Endometrium (tissue), 2 donors: ENCODE measurements at regions not wholly inside any gene's neighbourhood (a gene's known extent, or its start where the extent isn't known, plus 50 kb on each side); places are given as distances from the start of the nearest gene placed in this dataset.

Experiments used
- FAIRE-seq: peaks from 2 replicates; lab custom pipeline; 2012; peaks lifted over from hg19 to GRCh38; lab: Jason Lieb, UNC
- donor health status: control.
- donor health status: control.

GRCh38 chr14:98391061-98391460, 880.9 kb downstream of the BCL11B start:
- FAIRE-seq, result no peak

- FAIRE-seq, result no peak
Measured at GRCh38 chr14:98393527-98393926, 878.5 kb downstream of the BCL11B start.

DNA sequence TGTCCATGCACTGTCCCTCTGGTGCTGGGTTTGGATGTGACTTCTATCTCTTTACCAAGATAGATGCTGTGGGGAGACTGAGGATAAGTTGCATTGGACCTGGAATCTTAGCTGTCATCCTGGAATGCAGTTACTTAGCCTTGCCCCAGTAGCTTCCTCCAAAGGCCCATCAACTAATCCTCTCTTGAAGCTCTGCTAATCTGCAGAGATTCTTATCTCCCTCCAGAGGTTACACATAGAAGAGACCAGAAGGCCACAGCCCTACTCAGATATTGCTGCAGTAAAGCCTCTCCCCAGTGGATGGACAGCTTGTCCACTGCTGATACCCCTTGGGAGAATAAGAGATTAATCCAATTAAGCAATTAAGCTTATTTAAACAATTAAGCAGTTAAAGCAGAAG, 867.2 kb downstream of the BCL11B start:
- no peak for FAIRE-seq

- no peak for FAIRE-seq
Measured at GRCh38 chr14:98408024-98408555, 863.9 kb downstream of the BCL11B start.

DNA sequence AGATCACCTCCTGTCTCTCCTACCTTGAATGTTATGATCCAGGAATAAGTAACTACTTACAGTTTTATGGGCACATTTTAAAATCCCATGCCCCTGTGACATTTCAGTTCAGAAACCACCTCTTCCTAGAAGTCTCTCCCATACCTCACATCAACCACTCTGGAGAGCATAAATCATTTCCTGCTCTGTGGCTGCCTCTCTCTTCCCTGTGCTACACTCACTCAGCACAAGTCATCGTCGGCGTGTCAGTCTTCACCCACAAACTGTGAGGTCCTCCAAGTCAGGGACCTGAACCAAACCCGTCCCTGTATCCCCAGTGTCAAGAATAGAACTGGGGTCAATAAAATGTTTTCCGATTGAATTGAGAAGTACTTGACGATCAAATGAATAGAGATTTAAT, 863.3 kb downstream of the BCL11B start:
- FAIRE-seq, result no peak

DNA sequence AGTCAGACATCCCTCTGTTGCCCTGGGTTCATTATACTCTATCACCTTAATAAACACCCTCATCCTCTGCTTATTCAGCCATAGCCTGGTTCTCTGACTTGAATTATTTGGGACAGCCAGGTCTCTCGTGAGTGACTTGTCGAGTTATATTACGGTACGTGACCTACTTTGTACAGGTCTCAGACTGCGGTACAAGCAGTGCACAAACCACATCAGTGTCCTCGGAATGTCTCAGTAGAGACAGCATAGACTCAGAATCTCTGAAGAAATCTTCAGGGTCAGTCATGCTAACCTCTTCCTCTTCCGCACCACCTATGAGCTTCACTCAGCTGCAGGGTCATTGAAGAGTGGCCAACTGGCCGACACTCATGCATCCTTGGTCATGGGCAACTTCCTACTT, 860.8 kb downstream of the BCL11B start:
- no peak for FAIRE-seq

GRCh38 chr14:98412431-98412830, 859.6 kb downstream of the BCL11B start:
- no peak for FAIRE-seq

DNA sequence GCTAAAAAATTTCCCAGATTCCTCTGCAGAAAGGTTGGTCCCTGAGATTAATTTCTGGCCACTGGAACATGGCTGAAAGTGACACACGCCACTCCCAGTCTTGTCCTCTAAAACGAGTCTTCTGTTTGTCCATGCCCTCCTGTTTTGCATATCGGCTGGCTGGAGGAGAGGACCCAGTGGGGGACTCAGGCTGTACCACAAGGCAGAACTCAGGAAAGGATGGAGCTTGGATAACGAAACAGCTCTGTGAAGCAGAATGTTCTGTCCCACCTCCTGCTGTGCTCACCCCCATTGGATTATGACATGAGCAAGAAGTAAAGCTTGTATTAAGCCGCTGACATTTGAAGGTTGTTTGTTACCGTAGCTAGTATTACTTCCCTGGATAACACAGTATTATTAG, 856.2 kb downstream of the BCL11B start:
- FAIRE-seq, result no peak

- FAIRE-seq, result no peak
Measured at GRCh38 chr14:98417001-98417400, 855.0 kb downstream of the BCL11B start.

DNA sequence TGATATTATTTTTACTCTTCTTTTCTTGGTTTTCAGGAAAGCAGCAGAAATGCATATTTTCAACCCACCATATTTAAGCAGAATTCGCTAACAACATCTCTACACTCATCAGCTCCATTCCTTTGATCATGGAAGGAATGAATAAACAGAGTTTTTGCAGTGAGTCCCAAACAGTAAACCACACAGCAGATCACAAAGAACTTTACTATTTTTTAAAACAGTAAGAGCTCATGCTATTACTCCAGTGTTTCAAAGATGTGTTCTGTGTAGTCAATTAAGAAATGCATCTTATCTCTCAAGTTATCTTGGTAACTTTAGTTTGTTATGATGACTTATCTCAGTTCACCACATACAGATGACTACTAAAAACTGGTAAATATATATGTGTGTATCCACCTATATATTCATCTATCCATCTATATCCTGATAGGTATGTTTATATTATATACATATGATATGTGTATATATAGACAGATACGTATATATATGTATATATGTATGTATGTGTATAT, 843.5 kb downstream of the BCL11B start:
- no peak for FAIRE-seq

DNA sequence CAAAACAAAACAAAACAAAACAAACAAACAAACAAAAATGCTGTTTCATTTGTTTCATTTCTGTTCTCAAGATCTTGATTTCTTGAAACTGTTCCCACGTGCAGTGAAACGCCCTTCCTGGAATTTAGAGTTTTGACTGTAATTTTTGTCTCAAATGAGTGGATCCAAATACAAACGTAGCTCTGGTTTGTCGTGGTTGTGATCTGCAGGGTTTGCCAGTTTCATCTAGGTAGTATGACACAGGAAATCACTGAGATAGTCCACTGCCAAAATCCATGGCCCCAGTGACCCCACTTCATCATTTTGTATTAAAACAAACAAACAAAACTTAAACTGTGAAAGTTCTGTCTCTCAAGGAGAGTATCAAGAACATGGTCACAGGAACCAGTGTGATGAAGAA, 838.6 kb downstream of the BCL11B start:
- no peak for FAIRE-seq

GRCh38 chr14:98437113-98437512, 834.9 kb downstream of the BCL11B start:
- FAIRE-seq, result no peak

DNA sequence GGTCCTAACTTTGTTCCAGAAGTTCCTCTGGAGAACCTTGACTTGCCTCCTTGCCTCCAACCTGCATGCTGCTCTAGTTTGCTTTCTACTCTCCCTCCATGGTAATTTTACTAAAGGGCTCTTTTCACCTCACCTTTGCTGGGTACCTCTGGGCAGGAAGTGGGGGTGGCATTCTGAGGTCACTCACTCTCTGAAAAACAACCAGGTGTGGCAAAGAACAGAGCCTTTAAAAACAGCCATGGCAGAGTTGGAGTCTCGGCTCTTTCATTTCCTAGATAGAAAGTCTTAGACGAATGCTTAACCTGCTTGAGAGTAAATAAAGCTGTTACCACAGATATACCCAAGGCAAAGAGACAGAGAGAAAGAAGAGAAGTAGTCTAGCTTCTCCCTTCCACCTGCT, 827.9 kb downstream of the BCL11B start:
- no peak for FAIRE-seq

DNA sequence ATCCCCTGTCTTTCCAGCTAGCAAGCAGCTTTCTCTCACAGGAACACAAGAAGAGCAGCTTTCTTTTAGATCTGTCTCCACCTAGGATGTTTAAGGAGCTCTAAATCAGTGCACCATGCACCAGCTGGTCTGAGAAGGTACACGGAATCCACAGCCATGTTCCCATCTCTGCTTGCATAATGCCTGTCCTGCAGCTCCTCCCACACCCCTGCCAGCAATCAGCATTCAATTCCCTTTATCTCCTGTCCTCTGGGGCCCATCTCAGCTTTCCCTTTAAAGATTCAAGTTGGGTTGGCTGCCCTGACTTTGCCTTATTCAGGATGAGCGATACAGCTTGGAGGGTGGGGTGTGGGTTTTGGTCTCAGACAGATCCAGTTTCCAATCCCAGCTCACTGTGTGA, 826.3 kb downstream of the BCL11B start:
- FAIRE-seq, result no peak

DNA sequence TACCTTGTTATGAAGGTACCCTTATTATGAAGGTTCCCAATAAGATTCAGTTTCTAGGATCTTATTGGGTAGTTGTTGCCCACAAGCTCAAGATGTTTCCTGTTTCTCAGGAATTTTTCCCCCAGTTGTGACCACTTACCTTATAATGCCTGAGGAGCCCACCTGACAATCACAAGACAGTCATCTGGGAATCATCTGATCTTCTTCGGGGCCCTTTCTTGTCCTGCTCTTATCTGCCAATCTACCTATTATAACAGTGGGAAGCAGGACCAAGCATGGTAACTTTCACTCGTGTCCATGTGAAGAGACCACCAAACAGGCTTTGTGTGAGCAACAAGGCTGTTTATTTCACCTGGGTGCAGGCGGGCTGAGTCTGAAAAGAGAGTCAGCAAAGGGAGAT, 825.5 kb downstream of the BCL11B start:
- FAIRE-seq, result no peak

DNA sequence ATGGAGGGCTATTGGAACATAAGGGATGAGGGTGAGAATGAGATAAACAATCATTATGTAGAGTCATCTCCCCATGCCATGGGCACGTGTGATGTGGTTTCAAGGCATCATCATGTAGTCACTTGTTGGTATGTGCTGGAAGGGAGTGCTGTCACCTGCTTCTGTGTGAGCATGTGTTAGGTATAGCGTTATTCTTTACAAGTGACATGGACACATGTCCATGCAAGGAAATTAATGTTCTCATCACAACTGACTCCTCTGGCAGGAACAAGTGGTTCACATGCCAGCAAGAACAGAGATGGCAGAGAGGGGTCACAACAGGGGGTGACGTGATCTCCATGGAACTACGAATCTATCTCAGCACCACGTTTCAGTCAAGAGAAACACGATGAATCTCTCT, 815.8 kb downstream of the BCL11B start:
- FAIRE-seq, result no peak

- FAIRE-seq, result no peak
Measured at GRCh38 chr14:98458702-98459101, 813.3 kb downstream of the BCL11B start.

DNA sequence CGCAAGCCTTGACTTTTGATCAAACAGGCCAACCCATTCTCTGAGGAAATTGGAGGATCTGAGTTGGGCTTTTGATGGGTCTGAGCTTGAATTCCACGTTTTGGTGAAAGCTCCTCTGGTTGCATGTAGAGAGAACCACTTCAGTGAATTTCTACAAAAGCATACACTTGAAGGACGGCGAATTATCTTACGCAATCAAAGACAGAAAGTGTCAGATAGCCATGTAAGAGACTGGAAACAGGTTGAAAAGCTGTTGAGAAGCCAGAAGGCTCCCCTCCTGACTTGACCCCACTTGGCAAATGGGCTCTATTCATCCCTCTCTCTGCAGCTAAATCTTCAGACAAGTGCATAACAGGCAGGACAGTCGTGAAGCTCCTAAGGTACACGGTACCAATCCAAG, 809.1 kb downstream of the BCL11B start:
- no peak for FAIRE-seq

GRCh38 chr14:98466807-98467206, 805.2 kb downstream of the BCL11B start:
- FAIRE-seq, result no peak

- FAIRE-seq, result no peak
Measured at GRCh38 chr14:98470663-98471062, 801.3 kb downstream of the BCL11B start.

DNA sequence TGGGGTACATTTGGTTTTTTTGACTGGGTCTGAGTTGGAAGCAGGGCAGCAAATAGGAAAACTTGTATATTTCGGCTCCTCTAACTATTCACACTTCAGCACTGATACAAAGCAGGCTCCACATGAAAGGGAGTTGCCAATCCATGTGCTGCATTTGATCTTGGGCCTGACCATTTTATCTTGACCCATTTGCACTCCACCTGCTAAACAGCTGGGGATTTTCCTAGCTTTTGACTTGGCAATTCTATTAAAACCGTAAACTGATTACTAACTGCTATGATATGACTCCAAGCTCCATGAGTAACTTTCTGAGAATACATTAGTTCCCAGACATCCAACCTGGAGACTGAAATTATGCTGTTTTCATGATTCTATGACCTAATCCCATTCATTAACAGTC, 797.1 kb downstream of the BCL11B start:
- FAIRE-seq, result no peak

- FAIRE-seq, result no peak
Measured at GRCh38 chr14:98477935-98478334, 794.1 kb downstream of the BCL11B start.

DNA sequence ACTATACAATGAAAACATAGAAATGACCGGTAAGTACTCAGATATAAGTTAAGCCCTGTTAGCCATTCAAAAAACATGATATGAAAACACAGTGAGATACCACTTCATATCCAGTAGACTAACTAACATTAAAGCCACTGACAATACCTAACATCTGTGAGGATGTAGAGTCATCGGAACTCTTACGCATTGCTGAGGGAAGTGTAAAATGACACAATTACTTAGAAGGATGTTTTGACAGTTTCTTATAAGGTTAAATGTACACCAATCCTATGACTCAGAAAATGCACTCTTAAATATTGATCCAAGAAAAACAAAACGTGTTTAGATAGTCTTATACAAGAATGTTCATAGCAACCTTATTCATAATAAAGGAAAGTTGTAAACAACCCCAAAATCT, 782.9 kb downstream of the BCL11B start:
- FAIRE-seq, result no peak

DNA sequence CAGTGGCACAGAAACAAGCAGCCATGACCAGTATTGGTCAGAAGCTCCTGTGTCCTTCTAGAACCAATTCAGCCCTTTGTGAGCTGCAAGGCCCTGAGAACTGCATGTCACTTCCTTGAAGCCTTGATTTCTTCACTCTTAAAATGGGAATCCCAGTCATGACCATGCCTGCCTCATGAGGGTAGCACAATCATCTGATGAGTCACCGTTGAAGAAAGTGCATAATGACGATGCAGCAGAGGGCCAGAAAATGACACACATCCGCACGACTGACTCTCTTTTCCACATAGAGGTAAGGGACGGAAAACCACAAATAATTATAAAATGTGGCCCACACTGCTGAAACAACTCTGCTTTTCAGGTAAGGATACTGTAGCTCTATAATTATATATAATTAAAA, 777.4 kb downstream of the BCL11B start:
- FAIRE-seq, result no peak
